ENCODE measurements at regions not wholly inside any gene's neighbourhood (a gene's known extent, or its start where the extent isn't known, plus 50 kb on each side); places are given as distances from the start of the nearest gene placed in this dataset.

DNA sequence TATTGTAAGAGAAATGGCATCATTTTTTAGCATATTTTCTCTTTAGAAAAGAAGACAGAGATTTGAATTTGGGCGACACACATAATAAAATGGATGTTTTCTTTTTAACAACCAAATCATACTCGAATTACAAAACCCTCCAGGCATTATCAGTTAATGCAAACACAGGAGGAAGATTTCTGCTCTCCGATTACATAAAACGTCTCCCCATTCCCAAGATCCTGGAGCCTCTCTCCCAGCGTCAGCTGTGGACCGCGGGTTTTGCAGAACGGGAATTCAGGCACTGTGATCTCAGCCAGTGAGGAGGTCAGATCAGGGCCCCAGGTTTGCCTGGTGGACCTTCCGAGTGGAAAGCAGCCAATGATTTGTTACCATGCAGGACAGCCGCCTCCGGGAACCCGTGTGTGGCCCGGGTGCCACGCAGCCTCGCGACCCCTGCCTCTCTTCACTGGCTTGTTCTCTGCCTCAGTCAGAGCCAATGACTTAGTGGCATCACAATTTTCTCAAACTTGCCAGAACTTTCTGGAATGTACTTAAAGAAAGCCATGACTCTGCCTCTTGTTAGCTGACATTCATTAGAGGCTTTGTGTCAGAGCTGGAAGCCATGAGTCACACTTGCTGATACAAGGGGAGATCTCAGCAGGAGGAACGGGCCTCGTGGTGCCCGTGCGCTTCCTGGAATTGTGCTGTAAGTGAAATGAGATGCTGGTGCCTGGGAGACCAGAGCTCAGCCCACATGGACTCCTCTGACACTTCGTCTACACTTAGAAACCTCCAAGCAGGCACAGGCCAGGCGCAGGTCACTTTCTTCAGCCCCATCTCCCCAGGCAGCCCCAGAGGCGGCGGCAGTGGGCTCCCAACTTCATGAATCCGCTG, 246.1 kb downstream of the KLF6 start:
- Mint-ChIP-seq H3K4me3 (no peak overlapping the region), H3K36me3 (ENCODE audit: low read depth) (no peaks in the 10 kb centered on the region), H3K4me1 (peaks cover 17% of the 10 kb centered on the region), H3K9me3 (no peaks in the 10 kb centered on the region), H3K27me3 (ENCODE audit: low read depth) (peaks cover 14% of the 10 kb centered on the region), H3K27ac (peak overlapping the region; percentile 2 to 55 (median 43))
- TF ChIP-seq, protein P1, sequence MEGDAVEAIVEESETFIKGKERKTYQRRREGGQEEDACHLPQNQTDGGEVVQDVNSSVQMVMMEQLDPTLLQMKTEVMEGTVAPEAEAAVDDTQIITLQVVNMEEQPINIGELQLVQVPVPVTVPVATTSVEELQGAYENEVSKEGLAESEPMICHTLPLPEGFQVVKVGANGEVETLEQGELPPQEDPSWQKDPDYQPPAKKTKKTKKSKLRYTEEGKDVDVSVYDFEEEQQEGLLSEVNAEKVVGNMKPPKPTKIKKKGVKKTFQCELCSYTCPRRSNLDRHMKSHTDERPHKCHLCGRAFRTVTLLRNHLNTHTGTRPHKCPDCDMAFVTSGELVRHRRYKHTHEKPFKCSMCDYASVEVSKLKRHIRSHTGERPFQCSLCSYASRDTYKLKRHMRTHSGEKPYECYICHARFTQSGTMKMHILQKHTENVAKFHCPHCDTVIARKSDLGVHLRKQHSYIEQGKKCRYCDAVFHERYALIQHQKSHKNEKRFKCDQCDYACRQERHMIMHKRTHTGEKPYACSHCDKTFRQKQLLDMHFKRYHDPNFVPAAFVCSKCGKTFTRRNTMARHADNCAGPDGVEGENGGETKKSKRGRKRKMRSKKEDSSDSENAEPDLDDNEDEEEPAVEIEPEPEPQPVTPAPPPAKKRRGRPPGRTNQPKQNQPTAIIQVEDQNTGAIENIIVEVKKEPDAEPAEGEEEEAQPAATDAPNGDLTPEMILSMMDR (IDR thresholded peaks at IDR 0.05; ENCODE audit: unreplicated experiment in 3 of 3), result no peak

DNA sequence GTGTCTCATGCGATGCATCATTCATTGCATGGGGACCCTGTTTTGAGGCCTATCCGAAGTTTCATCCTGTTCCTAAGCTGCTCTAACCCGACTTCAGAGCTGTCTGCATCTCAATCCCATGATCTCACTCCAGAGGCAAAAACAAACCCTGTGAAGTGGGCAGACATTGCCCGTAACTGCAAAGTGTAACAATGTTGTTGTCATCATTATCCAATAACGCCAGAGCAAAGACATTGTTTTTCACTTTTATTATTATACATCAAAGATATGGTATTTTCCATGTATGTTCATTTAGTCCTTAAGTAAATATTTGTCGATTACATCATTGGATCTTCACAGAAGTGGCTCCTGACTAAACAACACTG, 246.7 kb downstream of the KLF6 start:
- H3K4me1 Mint-ChIP-seq, result peaks cover 17% of the 10 kb centered on the region
- TF ChIP-seq, protein P1 (IDR thresholded peaks at IDR 0.05; ENCODE audit: unreplicated experiment in 3 of 3), result no peak
- peaks cover 14% of the 10 kb centered on the region for H3K27me3 Mint-ChIP-seq (ENCODE audit: low read depth)
- no peak overlapping the region for H3K4me3 Mint-ChIP-seq
- no peaks in the 10 kb centered on the region for H3K36me3 Mint-ChIP-seq (ENCODE audit: low read depth)
- H3K27ac Mint-ChIP-seq, result peak overlapping the region in 2 of 3 experiments; percentile 43 to 55
- no peaks in the 10 kb centered on the region for H3K9me3 Mint-ChIP-seq

- H3K4me3 Mint-ChIP-seq, result no peak overlapping the region
- no peak overlapping the region for H3K27ac Mint-ChIP-seq
- peaks cover 11% of the 10 kb centered on the region for H3K4me1 Mint-ChIP-seq
- H3K27me3 Mint-ChIP-seq (ENCODE audit: low read depth), result peaks cover 14% of the 10 kb centered on the region
- H3K36me3 Mint-ChIP-seq (ENCODE audit: low read depth), result no peaks in the 10 kb centered on the region
- no peaks in the 10 kb centered on the region for H3K9me3 Mint-ChIP-seq
- TF ChIP-seq, protein P1 (IDR thresholded peaks at IDR 0.05; ENCODE audit: unreplicated experiment in 3 of 3), result no peak
Measured at GRCh38 chr10:3537518-3537917, 247.5 kb downstream of the KLF6 start.

DNA sequence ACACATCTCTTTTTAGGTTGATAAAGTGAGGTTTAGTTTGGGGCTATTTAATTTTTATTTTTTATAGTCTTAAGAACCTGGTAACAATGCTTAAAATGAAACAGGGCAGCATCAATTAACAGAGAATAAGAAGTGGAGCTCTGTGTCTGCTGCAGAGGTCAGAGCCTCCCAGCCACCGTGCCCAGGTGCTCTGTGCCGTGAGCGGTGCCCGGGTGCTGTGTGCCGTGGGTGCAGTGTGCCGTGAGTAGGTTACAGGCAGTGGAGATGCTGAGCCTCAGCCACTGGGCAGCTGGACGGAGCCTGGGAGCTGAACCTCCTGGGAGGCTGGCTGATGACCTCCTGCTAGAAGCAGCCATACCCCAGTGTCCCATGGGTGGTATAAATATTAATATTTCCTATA, 250.0 kb downstream of the KLF6 start:
- no peak overlapping the region for H3K4me3 Mint-ChIP-seq
- peaks cover 11% of the 10 kb centered on the region for H3K4me1 Mint-ChIP-seq
- H3K9me3 Mint-ChIP-seq, result no peaks in the 10 kb centered on the region
- peaks cover 14% of the 10 kb centered on the region for H3K27me3 Mint-ChIP-seq (ENCODE audit: low read depth)
- TF ChIP-seq, protein P1 (IDR thresholded peaks at IDR 0.05; ENCODE audit: unreplicated experiment in 3 of 3), result no peak
- H3K36me3 Mint-ChIP-seq (ENCODE audit: low read depth), result no peaks in the 10 kb centered on the region
- no peak overlapping the region for H3K27ac Mint-ChIP-seq

- H3K36me3 Mint-ChIP-seq (ENCODE audit: low read depth), result no peaks in the 10 kb centered on the region
- peaks cover 14% of the 10 kb centered on the region for H3K27me3 Mint-ChIP-seq (ENCODE audit: low read depth)
- no peak overlapping the region for H3K4me3 Mint-ChIP-seq
- H3K4me1 Mint-ChIP-seq, result peaks cover 14% of the 10 kb centered on the region
- no peak overlapping the region for H3K27ac Mint-ChIP-seq
- TF ChIP-seq, protein P1 (IDR thresholded peaks at IDR 0.05; ENCODE audit: unreplicated experiment in 3 of 3), result no peak
- no peaks in the 10 kb centered on the region for H3K9me3 Mint-ChIP-seq
Measured at GRCh38 chr10:3534433-3534832, 250.6 kb downstream of the KLF6 start.

- Mint-ChIP-seq H3K27me3 (ENCODE audit: low read depth) (peaks cover 8% of the 10 kb centered on the region), H3K4me1 (peaks cover 8% of the 10 kb centered on the region), H3K27ac (no peak overlapping the region), H3K36me3 (ENCODE audit: low read depth) (no peaks in the 10 kb centered on the region), H3K9me3 (no peaks in the 10 kb centered on the region), H3K4me3 (no peak overlapping the region)
- TF ChIP-seq, protein P1 (IDR thresholded peaks at IDR 0.05; ENCODE audit: unreplicated experiment in 3 of 3), result no peak
Measured at GRCh38 chr10:3533296-3533695, 251.7 kb downstream of the KLF6 start.
